H1 (cell line): ENCODE measurements at regions not wholly inside any gene's neighbourhood (a gene's known extent, or its start where the extent isn't known, plus 50 kb on each side); places are given as distances from the start of the nearest gene placed in this dataset.

Experiments
- BCL11A ChIP-seq, 2 experiments: IDR thresholded peaks; one replicate each; pipeline ENCODE4 v1.6.1; 2011; ENCODE audit warnings: low read depth in 2 of 2, low read length in 2 of 2, mild to moderate bottlenecking in 2 of 2
- FOSL1 ChIP-seq: IDR thresholded peaks from 2 replicates; pipeline ENCODE4 v1.6.1; 2011; ENCODE audit warnings: mild to moderate bottlenecking, low read depth, low read length, moderate library complexity; ENCODE audit not compliant: insufficient read depth
- HDAC6 ChIP-seq: IDR thresholded peaks from one replicate; pipeline ENCODE4 v1.7.1; 2012; ENCODE audit warnings: low read depth, mild to moderate bottlenecking, inconsistent platforms, low read length, moderate library complexity
- JUND ChIP-seq: IDR thresholded peaks from 2 replicates; pipeline ENCODE4 v1.6.1; 2011; ENCODE audit warnings: mild to moderate bottlenecking, improper control_type of control experiment, low read length
- KDM1A ChIP-seq: fragments of 200-600, 300-600 bp; sonication (generic); IDR thresholded peaks from 2 replicates; pipeline ENCODE4 v1.7.1; 2016; ENCODE audit warnings: mild to moderate bottlenecking, low read length, borderline replicate concordance
- SP1 ChIP-seq: IDR thresholded peaks from 2 replicates; pipeline ENCODE4 v1.6.1; 2011; ENCODE audit warnings: low read depth, low read length
- SUZ12 ChIP-seq: fragments of 200-600 bp; sonication (generic); IDR thresholded peaks from 2 replicates; pipeline ENCODE4 v1.6.1; 2012; ENCODE audit warnings: mild to moderate bottlenecking, inconsistent platforms, low read length, moderate library complexity, mixed read lengths
- TAF7 ChIP-seq: optimal IDR thresholded peaks from 2 replicates; pipeline ENCODE3; 2011; ENCODE audit warnings: low read depth, mild to moderate bottlenecking, inconsistent platforms, low read length, moderate library complexity, borderline replicate concordance
- TEAD4 ChIP-seq: IDR thresholded peaks from 2 replicates; pipeline ENCODE4 v1.6.1; 2012; ENCODE audit warnings: low read depth, low read length, inconsistent platforms, mixed read lengths
- TF ChIP-seq, protein P1 (sequence below): fragments of 300-600 bp; sonication (generic); IDR thresholded peaks from 2 replicates; pipeline ENCODE4 v1.7.1; 2012; ENCODE audit warnings: low read length, moderate library complexity, mild to moderate bottlenecking, inconsistent platforms; ENCODE audit not compliant: insufficient replicate concordance

DNA sequence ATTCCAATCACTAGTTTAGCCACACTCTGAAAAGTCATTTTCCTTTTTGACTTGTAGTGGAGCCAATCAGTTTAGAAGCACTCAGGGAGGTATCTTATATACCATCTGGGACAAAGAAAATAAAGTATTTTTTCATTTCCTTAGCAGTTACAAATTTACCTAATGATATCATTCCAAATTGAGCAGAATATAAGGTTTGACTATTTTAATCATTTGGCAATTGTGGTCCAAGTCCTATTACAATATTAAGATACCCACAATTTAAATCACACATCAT, 170.6 kb downstream of the LTN1 start (continued):
- TF ChIP-seq, protein P1, sequence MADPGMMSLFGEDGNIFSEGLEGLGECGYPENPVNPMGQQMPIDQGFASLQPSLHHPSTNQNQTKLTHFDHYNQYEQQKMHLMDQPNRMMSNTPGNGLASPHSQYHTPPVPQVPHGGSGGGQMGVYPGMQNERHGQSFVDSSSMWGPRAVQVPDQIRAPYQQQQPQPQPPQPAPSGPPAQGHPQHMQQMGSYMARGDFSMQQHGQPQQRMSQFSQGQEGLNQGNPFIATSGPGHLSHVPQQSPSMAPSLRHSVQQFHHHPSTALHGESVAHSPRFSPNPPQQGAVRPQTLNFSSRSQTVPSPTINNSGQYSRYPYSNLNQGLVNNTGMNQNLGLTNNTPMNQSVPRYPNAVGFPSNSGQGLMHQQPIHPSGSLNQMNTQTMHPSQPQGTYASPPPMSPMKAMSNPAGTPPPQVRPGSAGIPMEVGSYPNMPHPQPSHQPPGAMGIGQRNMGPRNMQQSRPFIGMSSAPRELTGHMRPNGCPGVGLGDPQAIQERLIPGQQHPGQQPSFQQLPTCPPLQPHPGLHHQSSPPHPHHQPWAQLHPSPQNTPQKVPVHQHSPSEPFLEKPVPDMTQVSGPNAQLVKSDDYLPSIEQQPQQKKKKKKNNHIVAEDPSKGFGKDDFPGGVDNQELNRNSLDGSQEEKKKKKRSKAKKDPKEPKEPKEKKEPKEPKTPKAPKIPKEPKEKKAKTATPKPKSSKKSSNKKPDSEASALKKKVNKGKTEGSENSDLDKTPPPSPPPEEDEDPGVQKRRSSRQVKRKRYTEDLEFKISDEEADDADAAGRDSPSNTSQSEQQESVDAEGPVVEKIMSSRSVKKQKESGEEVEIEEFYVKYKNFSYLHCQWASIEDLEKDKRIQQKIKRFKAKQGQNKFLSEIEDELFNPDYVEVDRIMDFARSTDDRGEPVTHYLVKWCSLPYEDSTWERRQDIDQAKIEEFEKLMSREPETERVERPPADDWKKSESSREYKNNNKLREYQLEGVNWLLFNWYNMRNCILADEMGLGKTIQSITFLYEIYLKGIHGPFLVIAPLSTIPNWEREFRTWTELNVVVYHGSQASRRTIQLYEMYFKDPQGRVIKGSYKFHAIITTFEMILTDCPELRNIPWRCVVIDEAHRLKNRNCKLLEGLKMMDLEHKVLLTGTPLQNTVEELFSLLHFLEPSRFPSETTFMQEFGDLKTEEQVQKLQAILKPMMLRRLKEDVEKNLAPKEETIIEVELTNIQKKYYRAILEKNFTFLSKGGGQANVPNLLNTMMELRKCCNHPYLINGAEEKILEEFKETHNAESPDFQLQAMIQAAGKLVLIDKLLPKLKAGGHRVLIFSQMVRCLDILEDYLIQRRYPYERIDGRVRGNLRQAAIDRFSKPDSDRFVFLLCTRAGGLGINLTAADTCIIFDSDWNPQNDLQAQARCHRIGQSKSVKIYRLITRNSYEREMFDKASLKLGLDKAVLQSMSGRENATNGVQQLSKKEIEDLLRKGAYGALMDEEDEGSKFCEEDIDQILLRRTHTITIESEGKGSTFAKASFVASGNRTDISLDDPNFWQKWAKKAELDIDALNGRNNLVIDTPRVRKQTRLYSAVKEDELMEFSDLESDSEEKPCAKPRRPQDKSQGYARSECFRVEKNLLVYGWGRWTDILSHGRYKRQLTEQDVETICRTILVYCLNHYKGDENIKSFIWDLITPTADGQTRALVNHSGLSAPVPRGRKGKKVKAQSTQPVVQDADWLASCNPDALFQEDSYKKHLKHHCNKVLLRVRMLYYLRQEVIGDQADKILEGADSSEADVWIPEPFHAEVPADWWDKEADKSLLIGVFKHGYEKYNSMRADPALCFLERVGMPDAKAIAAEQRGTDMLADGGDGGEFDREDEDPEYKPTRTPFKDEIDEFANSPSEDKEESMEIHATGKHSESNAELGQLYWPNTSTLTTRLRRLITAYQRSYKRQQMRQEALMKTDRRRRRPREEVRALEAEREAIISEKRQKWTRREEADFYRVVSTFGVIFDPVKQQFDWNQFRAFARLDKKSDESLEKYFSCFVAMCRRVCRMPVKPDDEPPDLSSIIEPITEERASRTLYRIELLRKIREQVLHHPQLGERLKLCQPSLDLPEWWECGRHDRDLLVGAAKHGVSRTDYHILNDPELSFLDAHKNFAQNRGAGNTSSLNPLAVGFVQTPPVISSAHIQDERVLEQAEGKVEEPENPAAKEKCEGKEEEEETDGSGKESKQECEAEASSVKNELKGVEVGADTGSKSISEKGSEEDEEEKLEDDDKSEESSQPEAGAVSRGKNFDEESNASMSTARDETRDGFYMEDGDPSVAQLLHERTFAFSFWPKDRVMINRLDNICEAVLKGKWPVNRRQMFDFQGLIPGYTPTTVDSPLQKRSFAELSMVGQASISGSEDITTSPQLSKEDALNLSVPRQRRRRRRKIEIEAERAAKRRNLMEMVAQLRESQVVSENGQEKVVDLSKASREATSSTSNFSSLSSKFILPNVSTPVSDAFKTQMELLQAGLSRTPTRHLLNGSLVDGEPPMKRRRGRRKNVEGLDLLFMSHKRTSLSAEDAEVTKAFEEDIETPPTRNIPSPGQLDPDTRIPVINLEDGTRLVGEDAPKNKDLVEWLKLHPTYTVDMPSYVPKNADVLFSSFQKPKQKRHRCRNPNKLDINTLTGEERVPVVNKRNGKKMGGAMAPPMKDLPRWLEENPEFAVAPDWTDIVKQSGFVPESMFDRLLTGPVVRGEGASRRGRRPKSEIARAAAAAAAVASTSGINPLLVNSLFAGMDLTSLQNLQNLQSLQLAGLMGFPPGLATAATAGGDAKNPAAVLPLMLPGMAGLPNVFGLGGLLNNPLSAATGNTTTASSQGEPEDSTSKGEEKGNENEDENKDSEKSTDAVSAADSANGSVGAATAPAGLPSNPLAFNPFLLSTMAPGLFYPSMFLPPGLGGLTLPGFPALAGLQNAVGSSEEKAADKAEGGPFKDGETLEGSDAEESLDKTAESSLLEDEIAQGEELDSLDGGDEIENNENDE = no peak
- TF ChIP-seq FOSL1 (no peak), TAF7 (no peak), HDAC6 (no peak), SUZ12 (no peak), TEAD4 (no peak), KDM1A (no peak), JUND (no peak), SP1 (no peak), BCL11A (IDR thresholded peaks at IDR 0.05; ENCODE audit: low read depth in 2 of 2, low read length in 2 of 2) (no peak)
